ENCODE measurements at regions not wholly inside any gene's neighbourhood (a gene's known extent, or its start where the extent isn't known, plus 50 kb on each side); places are given as distances from the start of the nearest gene placed in this dataset.

GRCh38 chrX:7787714-7788113 is 55.3 kb upstream of the VCX start:
- TF ChIP-seq ATAD3A (CRISPR knock-in tag; IDR thresholded peaks at IDR 0.05) (no peak), ATF3 (CRISPR knock-in tag; IDR thresholded peaks at IDR 0.05) (no peak), ZSCAN20 (CRISPR knock-in tag; IDR thresholded peaks at IDR 0.05; ENCODE audit: borderline replicate concordance) (no peak), KDM6A (CRISPR knock-in tag; IDR thresholded peaks at IDR 0.05; ENCODE audit: low read depth) (no peak), MTA3 (CRISPR knock-in tag; IDR thresholded peaks at IDR 0.05) (no peak), MYNN (CRISPR knock-in tag; IDR thresholded peaks at IDR 0.05; ENCODE audit: low read depth) (no peak), CREB1 (IDR thresholded peaks at IDR 0.05) (no peak), CREB1 (CRISPR knock-in tag; IDR thresholded peaks at IDR 0.05) (no peak), ZNF329 (CRISPR knock-in tag; IDR thresholded peaks at IDR 0.05; ENCODE audit: low read depth) (no peak), DNMT1 (CRISPR knock-in tag; IDR thresholded peaks at IDR 0.05) (no peak)
- TF ChIP-seq, protein P1, sequence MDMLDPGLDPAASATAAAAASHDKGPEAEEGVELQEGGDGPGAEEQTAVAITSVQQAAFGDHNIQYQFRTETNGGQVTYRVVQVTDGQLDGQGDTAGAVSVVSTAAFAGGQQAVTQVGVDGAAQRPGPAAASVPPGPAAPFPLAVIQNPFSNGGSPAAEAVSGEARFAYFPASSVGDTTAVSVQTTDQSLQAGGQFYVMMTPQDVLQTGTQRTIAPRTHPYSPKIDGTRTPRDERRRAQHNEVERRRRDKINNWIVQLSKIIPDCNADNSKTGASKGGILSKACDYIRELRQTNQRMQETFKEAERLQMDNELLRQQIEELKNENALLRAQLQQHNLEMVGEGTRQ (IDR thresholded peaks at IDR 0.05; ENCODE audit: low read depth, low read length), result no peak
- TF ChIP-seq, protein P1 (CRISPR knock-in tag; IDR thresholded peaks at IDR 0.05; ENCODE audit: borderline replicate concordance), result no peak
- TF ChIP-seq, protein P2, sequence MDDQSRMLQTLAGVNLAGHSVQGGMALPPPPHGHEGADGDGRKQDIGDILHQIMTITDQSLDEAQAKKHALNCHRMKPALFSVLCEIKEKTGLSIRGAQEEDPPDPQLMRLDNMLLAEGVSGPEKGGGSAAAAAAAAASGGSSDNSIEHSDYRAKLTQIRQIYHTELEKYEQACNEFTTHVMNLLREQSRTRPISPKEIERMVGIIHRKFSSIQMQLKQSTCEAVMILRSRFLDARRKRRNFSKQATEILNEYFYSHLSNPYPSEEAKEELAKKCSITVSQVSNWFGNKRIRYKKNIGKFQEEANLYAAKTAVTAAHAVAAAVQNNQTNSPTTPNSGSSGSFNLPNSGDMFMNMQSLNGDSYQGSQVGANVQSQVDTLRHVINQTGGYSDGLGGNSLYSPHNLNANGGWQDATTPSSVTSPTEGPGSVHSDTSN (CRISPR knock-in tag; IDR thresholded peaks at IDR 0.05; ENCODE audit: borderline replicate concordance), result no peak
- TF ChIP-seq, protein P3, sequence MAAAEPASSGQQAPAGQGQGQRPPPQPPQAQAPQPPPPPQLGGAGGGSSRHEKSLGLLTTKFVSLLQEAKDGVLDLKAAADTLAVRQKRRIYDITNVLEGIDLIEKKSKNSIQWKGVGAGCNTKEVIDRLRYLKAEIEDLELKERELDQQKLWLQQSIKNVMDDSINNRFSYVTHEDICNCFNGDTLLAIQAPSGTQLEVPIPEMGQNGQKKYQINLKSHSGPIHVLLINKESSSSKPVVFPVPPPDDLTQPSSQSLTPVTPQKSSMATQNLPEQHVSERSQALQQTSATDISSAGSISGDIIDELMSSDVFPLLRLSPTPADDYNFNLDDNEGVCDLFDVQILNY (CRISPR knock-in tag; conservative IDR thresholded peaks at IDR 0.05), result no peak

All from HepG2 (cell line).